ENCODE measurements at regions not wholly inside any gene's neighbourhood (a gene's known extent, or its start where the extent isn't known, plus 50 kb on each side); places are given as distances from the start of the nearest gene placed in this dataset.
"Not testable (repeated sequence)": the region's sequence is repeated elsewhere in the genome, so short reads cannot be mapped to it uniquely, and the experiment has no call there.

GRCh38 chr5:162209005-162209605 lies 141.5 kb downstream of the GABRG2 start:
- DNase-seq = peak; percentile 32 to 62

- no peak for DNase-seq
These were observed 147.0 kb downstream of the GABRG2 start for GRCh38 chr5:162214551-162214950.

GRCh38 chr5:162217037-162217436 lies 149.5 kb downstream of the GABRG2 start:
- DNase-seq = no peak

GRCh38 chr5:162221910-162222309 lies 154.3 kb downstream of the GABRG2 start:
- DNase-seq = no peak

- no peak for DNase-seq
These were observed 159.5 kb downstream of the GABRG2 start for GRCh38 chr5:162227075-162227474.

- DNase-seq = no peak
These were observed 162.8 kb downstream of the GABRG2 start for GRCh38 chr5:162230348-162230747.

- no peak for DNase-seq
These were observed 163.9 kb downstream of the GABRG2 start for GRCh38 chr5:162231522-162231921.

GRCh38 chr5:162240734-162241133 lies 173.2 kb downstream of the GABRG2 start:
- DNase-seq = no peak

- DNase-seq = no peak
These were observed 174.8 kb downstream of the GABRG2 start for GRCh38 chr5:162242416-162242815.

- no peak for DNase-seq
These were observed 176.1 kb downstream of the GABRG2 start for GRCh38 chr5:162243651-162244050.

- no peak for DNase-seq
These were observed 180.6 kb downstream of the GABRG2 start for GRCh38 chr5:162248107-162248713.

- no peak for DNase-seq
These were observed 189.1 kb downstream of the GABRG2 start for GRCh38 chr5:162256711-162257110.

GRCh38 chr5:162268694-162269481 lies 201.3 kb downstream of the GABRG2 start:
- no peak for DNase-seq

- DNase-seq = no peak
These were observed 204.8 kb downstream of the GABRG2 start for GRCh38 chr5:162272417-162272816.

GRCh38 chr5:162274679-162275078 lies 207.1 kb downstream of the GABRG2 start:
- no peak for DNase-seq

- not testable (repeated sequence) for DNase-seq
These were observed 207.8 kb downstream of the GABRG2 start for GRCh38 chr5:162275387-162275786.

GRCh38 chr5:162282191-162282590 lies 214.6 kb downstream of the GABRG2 start:
- DNase-seq = no peak

- no peak for DNase-seq
These were observed 216.0 kb downstream of the GABRG2 start for GRCh38 chr5:162283609-162284008.

GRCh38 chr5:162288647-162289296 lies 221.2 kb downstream of the GABRG2 start:
- no peak for DNase-seq

- DNase-seq = no peak
These were observed 221.9 kb downstream of the GABRG2 start for GRCh38 chr5:162289489-162289888.

- no peak for DNase-seq
These were observed 232.2 kb downstream of the GABRG2 start for GRCh38 chr5:162299793-162300192.

GRCh38 chr5:162301356-162301755 lies 233.8 kb downstream of the GABRG2 start:
- DNase-seq = no peak

GRCh38 chr5:162323466-162323865 lies 255.9 kb downstream of the GABRG2 start:
- no peak for DNase-seq

GRCh38 chr5:162324328-162324727 lies 256.8 kb downstream of the GABRG2 start:
- no peak for DNase-seq
